ENCODE measurements at regions not wholly inside any gene's neighbourhood (a gene's known extent, or its start where the extent isn't known, plus 50 kb on each side); places are given as distances from the start of the nearest gene placed in this dataset.

GRCh38 chr2:35960596-35960995 is 395.0 kb upstream of the CRIM1 start:
- TF ChIP-seq CTCF (conservative IDR thresholded peaks at IDR 0.05; ENCODE audit: low read length) (no peak), EZH2phosphoT487 (IDR thresholded peaks at IDR 0.05; ENCODE audit: borderline replicate concordance, low read depth, low read length) (no peak)

Measured in OCI-LY7 (cell line).